ENCODE measurements at regions not wholly inside any gene's neighbourhood (a gene's known extent, or its start where the extent isn't known, plus 50 kb on each side); places are given as distances from the start of the nearest gene placed in this dataset.
"Not testable (repeated sequence)": the region's sequence is repeated elsewhere in the genome, so short reads cannot be mapped to it uniquely, and the experiment has no call there.

DNA sequence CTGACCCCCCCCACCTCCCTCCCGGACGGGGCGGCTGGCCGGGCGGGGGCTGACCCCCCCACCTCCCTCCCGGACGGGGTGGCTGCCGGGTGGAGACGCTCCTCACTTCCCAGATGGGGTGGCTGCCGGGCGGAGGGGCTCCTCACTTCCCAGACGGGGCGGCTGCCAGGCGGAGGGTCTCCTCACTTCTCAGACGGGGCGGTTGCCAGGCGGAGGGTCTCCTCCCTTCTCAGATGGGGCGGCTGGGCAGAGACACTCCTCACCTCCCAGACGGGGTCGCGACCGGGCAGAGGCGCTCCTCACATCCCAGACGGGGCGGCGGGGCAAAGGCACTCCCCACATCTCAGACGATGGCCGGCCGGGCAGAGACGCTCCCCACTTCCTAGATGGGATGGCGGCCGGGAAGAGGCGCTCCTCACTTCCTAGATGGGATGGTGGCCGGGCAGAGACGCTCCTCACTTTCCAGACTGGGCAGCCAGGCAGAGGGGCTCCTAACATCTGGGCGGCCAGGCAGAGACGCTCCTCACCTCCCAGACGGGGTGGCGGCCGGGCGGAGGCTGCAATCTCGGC is 597.6 kb downstream of the ZEB2 start:
- H3K36me3 ChIP-seq (ENCODE audit: insufficient read depth, low read length); H3K9ac ChIP-seq (ENCODE audit: low read depth, low read length); H3K4me3 ChIP-seq (ENCODE audit: low read length); H3K27me3 ChIP-seq (ENCODE audit: insufficient read depth, low read length); H3K4me1 ChIP-seq (ENCODE audit: insufficient read depth, low read length); H3K27ac ChIP-seq (ENCODE audit: low read depth, low read length): not testable (repeated sequence)
- WGBS, result 90% methylated on average over 31 of the region's 42 CpGs
- peaks cover 33% of the 10 kb centered on the region for H3K9me3 ChIP-seq (ENCODE audit: insufficient read depth, low read depth, low read length)

DNA sequence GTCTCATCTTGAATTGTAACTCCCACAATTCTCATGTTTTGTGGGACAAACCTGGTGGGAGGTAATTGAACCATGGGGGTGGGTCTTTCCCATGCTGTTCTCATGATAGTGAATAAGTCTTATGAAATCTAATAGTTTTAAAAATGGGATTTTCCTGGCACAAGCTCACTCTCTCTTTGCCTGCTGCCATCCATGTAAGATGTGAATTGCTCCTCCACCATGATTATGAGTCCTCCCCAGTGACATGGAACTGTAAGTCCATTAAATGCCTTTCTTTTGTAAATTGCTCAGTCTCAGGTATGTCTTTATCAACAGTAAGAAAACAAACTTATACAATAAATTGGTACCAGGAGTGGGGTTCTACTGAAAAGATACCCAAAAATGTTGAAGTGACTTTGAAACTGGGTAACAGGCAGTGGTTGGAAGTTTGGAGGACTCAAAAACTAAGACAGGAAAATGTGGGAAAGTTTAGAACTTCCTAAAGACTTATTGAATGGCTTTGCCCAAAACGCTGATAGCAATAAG is 601.4 kb downstream of the ZEB2 start:
- H3K4me1 ChIP-seq (ENCODE audit: insufficient read depth, low read length), result no peaks in the 10 kb centered on the region
- H3K9ac ChIP-seq (ENCODE audit: low read depth, low read length), result no peak overlapping the region
- no peaks in the 10 kb centered on the region for H3K36me3 ChIP-seq (ENCODE audit: insufficient read depth, low read length)
- H3K4me3 ChIP-seq (ENCODE audit: low read length), result no peak overlapping the region
- WGBS, result 92% methylated on average over 1 of the region's 1 CpG
- no peaks in the 10 kb centered on the region for H3K27me3 ChIP-seq (ENCODE audit: insufficient read depth, low read length)
- H3K9me3 ChIP-seq (ENCODE audit: insufficient read depth, low read depth, low read length), result peaks cover 33% of the 10 kb centered on the region
- H3K27ac ChIP-seq (ENCODE audit: low read depth, low read length), result no peak overlapping the region

GRCh38 chr2:143916781-143917180 is 603.1 kb downstream of the ZEB2 start:
- no peaks in the 10 kb centered on the region for H3K36me3 ChIP-seq (ENCODE audit: insufficient read depth, low read length)
- H3K27me3 ChIP-seq (ENCODE audit: insufficient read depth, low read length), result no peaks in the 10 kb centered on the region
- H3K27ac ChIP-seq (ENCODE audit: low read depth, low read length), result no peak overlapping the region
- no peaks in the 10 kb centered on the region for H3K4me1 ChIP-seq (ENCODE audit: insufficient read depth, low read length)
- H3K4me3 ChIP-seq (ENCODE audit: low read length), result no peak overlapping the region
- peaks cover 27% of the 10 kb centered on the region for H3K9me3 ChIP-seq (ENCODE audit: insufficient read depth, low read depth, low read length)
- H3K9ac ChIP-seq (ENCODE audit: low read depth, low read length), result no peak overlapping the region

- WGBS, result 94% methylated on average over 10 of the region's 13 CpGs
- Histone ChIP-seq H3K27ac (ENCODE audit: low read depth, low read length) (no peak overlapping the region), H3K36me3 (ENCODE audit: insufficient read depth, low read length) (no peaks in the 10 kb centered on the region), H3K9ac (ENCODE audit: low read depth, low read length) (no peak overlapping the region), H3K27me3 (ENCODE audit: insufficient read depth, low read length) (no peaks in the 10 kb centered on the region), H3K4me3 (ENCODE audit: low read length) (no peak overlapping the region), H3K9me3 (ENCODE audit: insufficient read depth, low read depth, low read length) (no peaks in the 10 kb centered on the region), H3K4me1 (ENCODE audit: insufficient read depth, low read length) (peaks cover 24% of the 10 kb centered on the region)
These were observed 610.2 kb downstream of the ZEB2 start for GRCh38 chr2:143909577-143910353.

- H3K4me1 ChIP-seq (ENCODE audit: insufficient read depth, low read length), result peaks cover 24% of the 10 kb centered on the region
- no peak overlapping the region for H3K9ac ChIP-seq (ENCODE audit: low read depth, low read length)
- no peaks in the 10 kb centered on the region for H3K9me3 ChIP-seq (ENCODE audit: insufficient read depth, low read depth, low read length)
- H3K36me3 ChIP-seq (ENCODE audit: insufficient read depth, low read length), result no peaks in the 10 kb centered on the region
- 88% methylated on average over 7 of the region's 7 CpGs for WGBS
- no peak overlapping the region for H3K4me3 ChIP-seq (ENCODE audit: low read length)
- H3K27me3 ChIP-seq (ENCODE audit: insufficient read depth, low read length), result no peaks in the 10 kb centered on the region
- no peak overlapping the region for H3K27ac ChIP-seq (ENCODE audit: low read depth, low read length)
These were observed 611.1 kb downstream of the ZEB2 start for GRCh38 chr2:143908843-143909242.

DNA sequence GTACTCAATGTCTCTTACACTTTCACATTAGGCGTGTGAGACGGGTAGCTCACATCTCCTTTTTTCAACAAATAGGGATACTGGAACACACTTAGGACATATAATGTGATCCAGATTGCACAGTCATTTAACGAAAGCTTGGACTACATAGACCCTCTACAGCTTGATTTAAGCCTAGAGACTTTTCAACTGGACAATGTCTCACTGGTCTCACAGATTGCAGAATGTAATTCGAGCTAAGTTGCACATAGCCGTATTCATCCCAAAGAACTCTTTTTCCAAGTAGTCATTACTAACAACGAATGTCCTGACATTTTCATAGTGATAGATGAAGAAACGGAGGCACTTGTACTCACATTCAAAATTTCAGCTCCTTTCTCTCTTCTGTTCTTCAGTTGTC is 612.1 kb downstream of the ZEB2 start:
- Histone ChIP-seq H3K9me3 (ENCODE audit: insufficient read depth, low read depth, low read length) (no peaks in the 10 kb centered on the region), H3K4me3 (ENCODE audit: low read length) (no peak overlapping the region), H3K27ac (ENCODE audit: low read depth, low read length) (no peak overlapping the region), H3K9ac (ENCODE audit: low read depth, low read length) (no peak overlapping the region), H3K36me3 (ENCODE audit: insufficient read depth, low read length) (no peaks in the 10 kb centered on the region), H3K4me1 (ENCODE audit: insufficient read depth, low read length) (peaks cover 24% of the 10 kb centered on the region), H3K27me3 (ENCODE audit: insufficient read depth, low read length) (no peaks in the 10 kb centered on the region)
- WGBS, result 94% methylated on average over 7 of the region's 7 CpGs

DNA sequence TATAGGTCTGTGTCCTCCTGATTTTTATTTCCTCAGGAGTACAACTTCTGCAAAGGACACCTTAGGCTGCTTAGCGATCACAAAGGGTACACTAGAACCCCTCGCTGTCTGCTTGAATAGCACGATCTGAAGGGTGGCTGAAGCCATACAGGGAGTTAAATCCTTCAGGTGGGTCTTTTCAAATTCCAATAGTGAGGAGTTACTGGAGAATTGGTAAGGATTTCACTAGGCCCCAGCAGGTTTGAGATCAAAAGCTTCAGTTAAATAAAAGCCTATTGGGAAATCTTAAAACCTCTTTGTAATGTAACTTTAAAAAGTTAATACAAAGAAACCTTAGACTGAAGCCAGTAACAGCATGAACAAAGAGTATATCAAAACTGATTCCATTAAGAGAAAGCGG is 613.1 kb downstream of the ZEB2 start:
- Histone ChIP-seq H3K27ac (ENCODE audit: low read depth, low read length) (peak overlapping the region; percentile 44; the same call in 1 of the 2 replicates), H3K36me3 (ENCODE audit: insufficient read depth, low read length) (no peaks in the 10 kb centered on the region), H3K4me1 (ENCODE audit: insufficient read depth, low read length) (peaks cover 24% of the 10 kb centered on the region), H3K27me3 (ENCODE audit: insufficient read depth, low read length) (no peaks in the 10 kb centered on the region), H3K9ac (ENCODE audit: low read depth, low read length) (no peak overlapping the region), H3K9me3 (ENCODE audit: insufficient read depth, low read depth, low read length) (no peaks in the 10 kb centered on the region), H3K4me3 (ENCODE audit: low read length) (no peak overlapping the region)
- WGBS, result 24% methylated on average over 4 of the region's 4 CpGs

GRCh38 chr2:143905587-143905986 is 614.3 kb downstream of the ZEB2 start:
- Histone ChIP-seq H3K36me3 (ENCODE audit: insufficient read depth, low read length) (no peaks in the 10 kb centered on the region), H3K4me3 (ENCODE audit: low read length) (no peak overlapping the region), H3K4me1 (ENCODE audit: insufficient read depth, low read length) (peaks cover 24% of the 10 kb centered on the region), H3K27ac (ENCODE audit: low read depth, low read length) (no peak overlapping the region), H3K9me3 (ENCODE audit: insufficient read depth, low read depth, low read length) (no peaks in the 10 kb centered on the region), H3K9ac (ENCODE audit: low read depth, low read length) (no peak overlapping the region), H3K27me3 (ENCODE audit: insufficient read depth, low read length) (no peaks in the 10 kb centered on the region)
- WGBS, result 95% methylated on average over 4 of the region's 4 CpGs

DNA sequence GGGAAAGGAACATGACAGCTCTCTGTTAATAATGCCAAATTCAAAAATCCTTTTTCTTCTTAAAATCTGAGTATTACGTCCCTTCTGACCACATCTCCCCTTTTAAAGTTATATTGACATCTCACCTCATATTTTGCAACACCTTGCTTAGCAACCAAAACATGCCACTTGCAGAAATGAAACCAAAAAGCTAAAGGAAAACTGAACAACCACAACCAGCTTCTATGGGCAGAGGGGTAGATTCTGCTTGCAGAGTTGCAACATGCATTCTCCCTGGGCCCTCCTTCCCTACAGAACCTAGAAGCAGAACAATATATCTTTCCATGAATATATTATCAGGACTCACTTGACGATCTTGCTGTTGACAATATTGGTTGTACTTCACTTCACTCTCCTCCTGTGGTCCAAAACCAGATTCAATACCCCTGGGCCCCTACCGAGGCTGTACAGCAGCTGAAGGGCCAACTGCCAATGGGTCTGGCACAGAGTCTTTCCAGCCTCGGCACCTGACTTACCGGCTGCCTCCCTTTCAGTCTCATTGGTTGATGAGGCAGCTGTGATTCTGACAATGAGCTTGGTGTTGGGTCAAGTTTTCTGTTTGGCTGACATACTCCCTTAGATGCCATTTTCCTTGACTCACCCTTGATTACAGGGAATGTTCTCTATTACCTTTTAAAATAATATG is 616.6 kb downstream of the ZEB2 start:
- Histone ChIP-seq H3K27me3 (ENCODE audit: insufficient read depth, low read length) (no peaks in the 10 kb centered on the region), H3K27ac (ENCODE audit: low read depth, low read length) (no peak overlapping the region), H3K9me3 (ENCODE audit: insufficient read depth, low read depth, low read length) (no peaks in the 10 kb centered on the region), H3K4me3 (ENCODE audit: low read length) (no peak overlapping the region), H3K9ac (ENCODE audit: low read depth, low read length) (no peak overlapping the region), H3K36me3 (ENCODE audit: insufficient read depth, low read length) (no peaks in the 10 kb centered on the region), H3K4me1 (ENCODE audit: insufficient read depth, low read length) (peaks cover 24% of the 10 kb centered on the region)
- 89% methylated on average over 5 of the region's 5 CpGs for WGBS

- Histone ChIP-seq H3K4me1 (ENCODE audit: insufficient read depth, low read length) (peaks cover 10% of the 10 kb centered on the region), H3K27me3 (ENCODE audit: insufficient read depth, low read length) (no peaks in the 10 kb centered on the region), H3K36me3 (ENCODE audit: insufficient read depth, low read length) (no peaks in the 10 kb centered on the region), H3K4me3 (ENCODE audit: low read length) (no peak overlapping the region), H3K27ac (ENCODE audit: low read depth, low read length) (no peak overlapping the region), H3K9ac (ENCODE audit: low read depth, low read length) (no peak overlapping the region), H3K9me3 (ENCODE audit: insufficient read depth, low read depth, low read length) (no peaks in the 10 kb centered on the region)
- WGBS, result 99% methylated on average over 4 of the region's 4 CpGs
These were observed 618.6 kb downstream of the ZEB2 start for GRCh38 chr2:143901185-143901842.

GRCh38 chr2:143899987-143900386 is 619.9 kb downstream of the ZEB2 start:
- Histone ChIP-seq H3K9ac (ENCODE audit: low read depth, low read length) (no peak overlapping the region), H3K36me3 (ENCODE audit: insufficient read depth, low read length) (no peaks in the 10 kb centered on the region), H3K9me3 (ENCODE audit: insufficient read depth, low read depth, low read length) (no peaks in the 10 kb centered on the region), H3K27ac (ENCODE audit: low read depth, low read length) (no peak overlapping the region), H3K4me1 (ENCODE audit: insufficient read depth, low read length) (no peaks in the 10 kb centered on the region), H3K27me3 (ENCODE audit: insufficient read depth, low read length) (no peaks in the 10 kb centered on the region), H3K4me3 (ENCODE audit: low read length) (no peak overlapping the region)
- WGBS, result 96% methylated on average over 4 of the region's 4 CpGs

Data from HUES64 (cell line).